GM19463 (cell line): ENCODE measurements at regions not wholly inside any gene's neighbourhood (a gene's known extent, or its start where the extent isn't known, plus 50 kb on each side); places are given as distances from the start of the nearest gene placed in this dataset.

ENCODE experiments used
- ATAC-seq: cut with Tn5 transposase; IDR thresholded peaks from one replicate; pipeline ENCODE4 v1.9.1; 2021; ENCODE audit warnings: mild to moderate bottlenecking, moderate library complexity; ENCODE audit not compliant: unreplicated experiment

DNA sequence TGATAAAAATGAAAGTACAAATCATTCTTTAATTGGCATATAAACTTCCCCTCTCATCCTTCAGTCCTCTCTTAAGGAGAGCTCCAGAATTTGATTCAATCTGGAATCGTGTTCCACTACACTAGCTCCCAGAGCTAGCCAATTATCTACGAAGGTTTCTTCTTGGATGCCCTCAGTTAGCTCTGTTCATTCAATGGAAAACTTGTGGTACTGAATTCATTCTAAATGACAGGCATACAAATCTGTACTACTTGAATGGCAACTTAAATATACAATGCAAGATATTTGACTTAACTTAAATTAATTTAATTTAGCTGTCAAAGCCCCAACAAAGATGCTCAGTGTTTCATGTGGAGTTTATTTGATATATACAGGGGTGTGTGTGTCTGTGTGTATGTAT is 1474.2 kb upstream of the CELF4 start:
- ATAC-seq, result no peak

DNA sequence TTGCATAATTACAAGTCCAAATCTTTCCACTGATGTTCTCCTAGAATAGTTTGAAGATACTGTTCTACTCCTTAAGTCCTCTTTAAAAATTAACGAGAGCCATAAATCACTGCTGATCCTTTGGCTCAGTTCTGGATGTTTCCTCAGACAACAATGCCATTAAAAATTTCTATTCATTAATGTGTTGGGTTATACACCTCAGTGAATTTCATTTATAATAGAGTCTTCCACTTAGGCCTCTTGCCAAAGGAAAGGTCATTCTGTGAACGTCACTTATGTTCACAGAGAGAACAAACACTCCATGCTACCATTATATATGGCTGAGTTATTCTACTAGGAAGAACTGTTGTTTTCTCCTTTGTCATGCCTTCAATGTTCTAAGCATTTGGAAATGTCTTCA is 1472.3 kb upstream of the CELF4 start:
- no peak for ATAC-seq

GRCh38 chr18:39033312-39033711 is 1467.7 kb upstream of the CELF4 start:
- ATAC-seq, result no peak

- ATAC-seq, result no peak
Measured at GRCh38 chr18:39031647-39032046, 1466.0 kb upstream of the CELF4 start.

GRCh38 chr18:39030124-39030655 is 1464.6 kb upstream of the CELF4 start:
- no peak for ATAC-seq

DNA sequence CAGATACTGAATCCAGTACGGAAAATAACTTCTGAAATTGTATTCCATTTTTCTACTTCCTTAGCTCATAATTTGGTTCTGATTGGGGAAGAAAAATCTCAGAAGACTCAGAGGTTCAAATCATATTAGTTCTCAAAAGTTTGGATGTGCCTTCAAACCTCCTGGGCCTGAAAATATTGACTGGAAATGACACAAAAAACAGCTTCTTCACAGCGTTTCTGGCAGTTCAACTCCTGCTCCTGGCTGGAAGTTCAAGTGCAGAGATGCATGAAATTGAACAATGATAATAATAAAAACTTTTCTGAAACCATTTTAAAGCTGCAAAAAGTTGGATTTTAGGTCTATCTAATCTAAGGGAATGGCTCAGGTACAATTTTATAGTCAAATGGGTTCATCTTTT is 1459.9 kb upstream of the CELF4 start:
- no peak for ATAC-seq

GRCh38 chr18:39019989-39020388 is 1454.4 kb upstream of the CELF4 start:
- ATAC-seq, result no peak

- ATAC-seq, result no peak
Measured at GRCh38 chr18:39007031-39007902, 1441.7 kb upstream of the CELF4 start.

DNA sequence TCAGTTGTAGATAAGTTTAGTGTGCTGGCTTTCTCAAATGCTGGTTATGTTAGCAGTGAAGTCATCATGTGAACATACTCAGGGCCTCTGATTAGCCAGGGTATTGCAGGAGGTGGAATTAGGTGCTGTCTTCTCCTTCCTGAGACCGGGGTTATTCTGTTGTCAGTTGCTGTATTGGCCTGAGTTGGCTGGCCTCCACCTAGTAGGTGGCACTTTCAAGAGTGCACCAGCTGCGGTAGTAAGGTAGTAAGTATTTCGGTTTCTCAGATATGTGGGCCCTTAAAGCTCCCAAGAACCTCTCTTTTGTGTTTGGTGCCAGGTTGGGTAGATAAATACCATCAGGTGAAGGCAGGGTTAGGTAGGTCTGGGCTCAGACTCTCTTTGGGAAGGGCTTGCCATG is 1430.5 kb upstream of the CELF4 start:
- no peak for ATAC-seq

DNA sequence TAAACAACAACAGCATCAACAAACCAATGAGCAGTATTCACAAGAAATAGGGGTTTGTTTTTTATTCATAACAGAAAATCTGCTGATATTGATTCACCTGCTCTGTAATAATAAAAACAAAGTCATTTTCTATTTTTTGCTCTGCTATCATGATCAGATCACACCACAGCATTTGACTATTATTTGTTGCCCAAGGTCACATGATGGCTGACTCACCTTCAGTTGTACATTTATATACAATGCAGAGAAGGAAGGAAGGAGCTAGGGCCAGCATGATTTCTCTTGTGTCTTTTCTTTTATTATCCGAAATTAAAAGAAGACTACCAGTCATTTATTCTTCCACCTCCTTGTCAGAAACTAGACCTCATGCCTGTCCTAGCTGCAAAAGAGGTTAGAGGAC is 1427.7 kb upstream of the CELF4 start:
- ATAC-seq, result no peak

DNA sequence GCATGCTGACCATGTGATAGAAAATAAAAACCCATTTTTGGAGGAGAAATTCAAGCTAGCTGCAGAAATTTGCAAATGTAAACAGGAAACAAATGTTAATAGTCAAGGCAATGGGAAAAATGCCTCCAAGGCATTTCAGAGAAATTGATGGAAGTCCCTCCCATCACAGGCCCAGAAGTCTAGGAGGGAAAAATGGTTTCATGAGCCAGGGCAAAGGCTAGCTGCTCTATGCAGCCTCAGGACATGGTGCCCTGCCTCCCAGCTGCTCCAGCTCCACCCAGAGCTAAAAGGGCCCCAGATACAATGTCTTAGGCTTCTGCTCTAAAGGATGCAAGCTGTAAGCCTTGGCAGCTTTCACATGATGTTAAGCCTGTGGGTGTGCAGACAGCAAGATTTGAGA is 1419.4 kb upstream of the CELF4 start:
- ATAC-seq, result no peak

DNA sequence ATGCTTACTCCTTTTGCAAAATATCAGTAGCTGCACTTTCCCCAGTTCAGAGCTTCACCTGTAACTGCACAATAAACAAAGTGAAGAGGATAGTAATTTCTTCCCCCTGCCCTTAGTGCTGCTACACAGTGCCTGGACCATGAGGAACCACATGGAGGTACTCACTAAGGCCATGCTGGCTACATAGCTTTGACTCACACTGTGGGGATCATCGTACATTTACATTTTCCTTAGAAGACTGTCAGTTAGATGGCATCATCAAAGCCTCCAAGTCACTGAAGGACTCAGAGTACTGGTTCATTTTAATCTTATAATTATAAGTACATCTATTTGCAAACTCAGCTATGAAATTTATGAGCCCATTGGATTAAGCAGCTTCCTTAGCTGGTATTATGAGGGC is 1416.5 kb upstream of the CELF4 start:
- no peak for ATAC-seq

GRCh38 chr18:38981389-38981788 is 1415.8 kb upstream of the CELF4 start:
- no peak for ATAC-seq

- ATAC-seq, result no peak
Measured at GRCh38 chr18:38980420-38980819, 1414.8 kb upstream of the CELF4 start.

DNA sequence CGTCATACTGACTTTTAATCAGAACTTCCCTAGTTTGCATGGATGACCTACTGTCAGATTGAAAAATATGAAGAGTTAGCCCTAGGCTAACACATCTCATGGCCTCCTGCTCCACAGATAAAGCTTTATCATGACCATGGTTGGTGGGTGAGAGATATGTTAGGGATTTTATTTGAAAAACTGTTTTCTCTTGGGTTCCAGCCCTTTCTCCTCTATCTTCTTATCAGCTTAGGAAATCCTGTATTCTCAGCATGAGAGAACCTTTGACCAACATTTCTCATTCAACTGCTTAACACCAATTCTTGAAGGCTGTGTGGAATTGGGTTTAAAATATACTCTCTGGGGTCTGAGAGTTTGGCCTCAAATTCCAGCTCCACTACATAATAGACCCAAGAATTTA is 1407.0 kb upstream of the CELF4 start:
- ATAC-seq, result no peak

DNA sequence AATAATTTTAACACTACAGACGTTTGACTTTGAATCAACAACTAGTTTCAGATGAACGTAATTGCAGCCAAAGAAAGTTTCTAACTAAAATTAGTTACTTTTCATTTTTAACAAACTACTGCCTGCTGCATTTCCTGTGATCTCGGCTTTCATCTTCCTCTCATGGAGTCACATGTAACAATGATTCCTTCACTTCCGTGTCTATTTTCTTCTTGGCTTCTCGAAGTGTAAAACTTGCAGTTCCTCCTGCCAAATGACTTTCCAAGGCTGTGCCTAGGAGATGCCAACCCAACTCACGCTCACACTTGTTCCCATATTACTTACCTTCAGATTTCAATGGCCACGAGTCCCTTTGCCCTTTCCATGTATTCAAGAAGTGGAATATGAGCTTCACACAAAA is 1406.3 kb upstream of the CELF4 start:
- ATAC-seq, result no peak

DNA sequence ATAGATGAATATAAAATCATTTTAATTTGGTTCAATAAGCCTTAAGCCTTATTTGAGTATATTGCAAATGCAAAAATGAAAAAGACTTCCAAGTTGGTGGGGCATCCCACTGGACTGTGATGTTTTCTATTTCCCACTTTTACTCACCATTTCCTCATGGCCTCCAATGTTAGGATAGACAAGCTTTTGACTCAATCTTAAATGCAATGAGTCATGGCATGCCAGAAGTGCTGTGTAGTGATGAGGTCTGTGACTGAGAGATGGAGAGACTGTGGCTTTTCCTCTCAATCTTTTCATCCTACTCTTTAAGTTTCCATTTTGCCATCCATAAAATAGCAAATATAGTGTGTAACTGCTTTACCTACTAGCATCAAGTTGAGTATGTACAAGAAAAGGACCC is 1401.2 kb upstream of the CELF4 start:
- no peak for ATAC-seq

DNA sequence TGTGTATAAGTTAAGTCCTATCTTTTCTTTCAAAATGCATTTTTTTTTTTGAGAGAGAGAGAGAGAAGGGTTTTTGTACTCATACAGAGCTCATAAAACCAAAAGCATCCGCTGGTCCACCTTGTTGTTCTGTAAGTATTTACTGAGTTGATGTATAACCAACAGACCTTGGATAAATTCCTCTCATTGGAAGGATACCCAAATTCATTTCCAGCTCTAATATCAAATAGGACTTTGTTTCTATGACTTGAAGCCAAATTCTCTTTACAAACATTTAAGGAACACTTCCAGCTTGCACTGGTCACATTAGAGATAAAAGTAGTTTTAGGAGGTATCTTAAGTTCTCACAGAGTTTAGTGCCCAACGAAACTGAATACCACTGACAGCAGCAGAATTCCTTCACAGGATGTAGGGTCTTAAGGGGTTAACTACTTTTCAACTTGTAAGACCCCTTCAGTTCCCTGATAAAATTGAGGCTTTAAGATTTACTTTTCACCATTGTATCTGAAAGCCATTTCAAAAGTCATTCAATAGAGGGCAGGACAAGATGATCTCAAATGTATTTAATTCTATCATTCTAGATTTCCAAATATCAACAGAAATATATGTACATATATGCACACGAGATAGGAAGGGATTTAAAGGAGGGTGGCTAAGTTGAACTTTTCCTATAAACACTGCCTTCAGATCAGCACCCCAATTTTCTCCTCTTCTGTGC is 1398.5 kb upstream of the CELF4 start:
- ATAC-seq, result no peak

- peak; percentile 74 for ATAC-seq
Measured at GRCh38 chr18:38961880-38962279, 1396.3 kb upstream of the CELF4 start.

- no peak for ATAC-seq
Measured at GRCh38 chr18:38957736-38958135, 1392.1 kb upstream of the CELF4 start.

GRCh38 chr18:38956068-38956467 is 1390.5 kb upstream of the CELF4 start:
- ATAC-seq, result no peak

GRCh38 chr18:38951633-38952032 is 1386.0 kb upstream of the CELF4 start:
- ATAC-seq, result no peak
